Effector memory CD8-positive, alpha-beta T cell (primary cell): ENCODE measurements at regions not wholly inside any gene's neighbourhood (a gene's known extent, or its start where the extent isn't known, plus 50 kb on each side); places are given as distances from the start of the nearest gene placed in this dataset.
"Not testable (repeated sequence)": the region's sequence is repeated elsewhere in the genome, so short reads cannot be mapped to it uniquely, and the experiment has no call there.

Source experiments
- ATAC-seq: fragments of 150-1000 bp; cut with Tn5 transposase; replicated peaks from 2 replicates; pipeline ENCODE4 v1.10.0; 2021; ENCODE audit warnings: mild to moderate bottlenecking, moderate library complexity
- DNase-seq, 3 experiments: peaks; one replicate each; pipeline ENCODE4 v3.0.0; 2021
- H3K27ac Mint-ChIP-seq, 2 donors: one replicate each; pipeline ENCODE4 v1.8.0; 2022; ENCODE audit warnings: mild to moderate bottlenecking in 2 of 2, mixed read lengths in 2 of 2, moderate library complexity in 2 of 2
- H3K27me3 Mint-ChIP-seq, 2 donors: one replicate each; pipeline ENCODE4 v1.8.0; 2022; ENCODE audit warnings: mixed read lengths in 2 of 2
- H3K36me3 Mint-ChIP-seq: one replicate; pipeline ENCODE4 v1.8.0; 2022; ENCODE audit warnings: mild to moderate bottlenecking, moderate library complexity, mixed read lengths; ENCODE audit not compliant: insufficient read depth
- H3K4me1 Mint-ChIP-seq, 2 donors: one replicate each; pipeline ENCODE4 v1.8.0; 2022; ENCODE audit warnings: low read depth in 2 of 2, mixed read lengths in 2 of 2
- H3K4me3 Mint-ChIP-seq, 2 donors: one replicate each; pipeline ENCODE4 v1.8.0; 2022; ENCODE audit warnings: mild to moderate bottlenecking in 2 of 2, mixed read lengths in 2 of 2, moderate library complexity in 2 of 2
- H3K9me3 Mint-ChIP-seq, 2 donors: one replicate each; pipeline ENCODE4 v1.8.0; 2022; ENCODE audit warnings: mixed read lengths in 2 of 2

DNA sequence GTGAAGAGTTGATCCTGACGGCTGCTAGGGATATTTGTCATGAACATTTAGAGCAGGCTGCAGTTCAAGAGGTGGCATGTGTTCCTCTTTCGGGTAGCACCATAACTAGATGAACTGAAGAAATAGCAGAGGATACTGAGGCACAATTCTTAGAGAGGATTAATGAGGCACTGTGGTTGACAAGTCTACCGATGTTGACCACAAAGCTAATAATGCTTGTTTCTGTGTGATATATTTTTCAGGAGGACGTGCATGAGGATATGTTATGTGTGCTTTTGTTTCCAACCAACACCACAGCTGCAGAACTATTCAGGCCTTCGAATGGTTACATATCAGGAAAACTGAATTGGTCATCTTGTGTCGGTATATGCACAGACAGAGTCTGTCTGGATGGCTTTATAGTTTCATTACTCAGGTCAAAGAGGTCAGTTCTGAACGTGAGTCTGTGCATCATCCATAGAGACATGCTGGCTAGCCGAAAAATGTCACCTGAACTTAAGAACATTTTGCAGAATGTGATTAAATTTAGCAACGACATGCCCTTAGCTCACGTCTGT is 210.1 kb upstream of the IRS2 start:
- H3K4me1 Mint-ChIP-seq = no peaks in the 10 kb centered on the region
- ATAC-seq (no peak), DNase-seq (no peak)
- peaks cover 0 to 6% of the 10 kb centered on the region in 2 donors for H3K9me3 Mint-ChIP-seq
- no peak overlapping the region for H3K4me3 Mint-ChIP-seq
- no peaks in the 10 kb centered on the region for H3K27me3 Mint-ChIP-seq
- H3K36me3 Mint-ChIP-seq = no peaks in the 10 kb centered on the region
- H3K27ac Mint-ChIP-seq = no peak overlapping the region

DNA sequence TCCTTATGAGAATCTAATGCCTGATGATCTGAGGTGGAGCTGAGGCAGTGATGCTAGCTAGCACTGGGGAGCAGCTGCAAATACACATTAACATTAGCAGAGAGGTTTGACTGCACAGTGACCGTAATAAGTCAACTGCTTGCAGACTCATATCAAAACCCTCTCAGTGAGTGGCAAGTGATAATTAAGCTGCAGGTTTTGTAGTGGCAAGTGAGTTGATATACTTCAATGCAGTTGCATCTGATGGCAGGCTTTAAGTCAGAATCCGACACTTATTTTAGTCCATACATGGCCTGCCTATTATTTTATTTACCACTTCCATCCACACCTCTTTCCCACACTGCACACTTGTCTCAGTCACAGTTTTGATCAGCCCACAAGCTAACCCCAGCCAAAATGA is 209.2 kb upstream of the IRS2 start:
- Mint-ChIP-seq H3K36me3 (no peaks in the 10 kb centered on the region), H3K9me3 (peaks cover 0 to 6% of the 10 kb centered on the region in 2 donors), H3K27me3 (no peaks in the 10 kb centered on the region), H3K4me3 (no peak overlapping the region), H3K4me1 (no peaks in the 10 kb centered on the region), H3K27ac (no peak overlapping the region)
- ATAC-seq = no peak
- DNase-seq = no peak

DNA sequence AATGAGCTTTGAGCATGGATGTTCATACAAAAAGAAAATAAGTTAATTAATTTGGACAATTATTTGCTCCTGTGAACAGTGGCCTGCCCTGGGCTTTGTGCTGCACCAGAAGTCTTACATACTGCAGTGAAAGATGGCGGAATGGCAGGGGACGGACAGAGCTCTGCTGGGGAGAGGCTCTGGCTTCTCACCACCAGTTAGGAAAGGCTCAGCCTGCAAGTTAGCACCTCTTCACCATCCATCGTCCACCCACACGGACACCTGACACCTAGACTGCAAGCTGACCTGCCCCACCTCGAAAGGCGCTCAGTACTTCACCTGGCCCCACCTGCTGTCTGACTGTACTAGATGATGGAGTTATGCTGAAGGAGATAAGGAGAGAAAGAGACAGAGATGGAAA is 203.9 kb upstream of the IRS2 start:
- Mint-ChIP-seq H3K27ac (no peak overlapping the region), H3K4me3 (no peak overlapping the region), H3K4me1 (no peaks in the 10 kb centered on the region), H3K27me3 (no peaks in the 10 kb centered on the region), H3K9me3 (peaks cover 9 to 12% of the 10 kb centered on the region in 2 donors), H3K36me3 (no peaks in the 10 kb centered on the region)
- no peak for DNase-seq
- ATAC-seq = no peak

DNA sequence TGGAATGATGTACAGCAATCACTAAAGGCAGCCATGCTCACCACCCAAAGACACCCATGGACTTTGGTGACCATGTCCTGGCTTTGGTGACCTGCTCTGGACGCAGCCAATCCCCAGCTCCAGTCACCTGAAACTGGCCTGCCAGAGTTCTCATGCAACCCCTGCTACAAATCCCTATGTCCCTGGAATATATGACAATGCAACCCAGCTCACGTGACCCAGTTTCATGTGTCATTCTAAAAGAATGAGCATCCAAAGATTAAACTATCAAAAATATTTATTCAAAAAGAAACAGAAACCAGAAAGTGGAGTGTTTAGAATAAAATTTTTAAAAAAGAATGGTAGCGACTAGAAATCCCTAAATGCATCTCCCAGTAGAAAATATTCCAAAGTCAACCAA is 203.3 kb upstream of the IRS2 start:
- DNase-seq (no peak), ATAC-seq (no peak)

DNA sequence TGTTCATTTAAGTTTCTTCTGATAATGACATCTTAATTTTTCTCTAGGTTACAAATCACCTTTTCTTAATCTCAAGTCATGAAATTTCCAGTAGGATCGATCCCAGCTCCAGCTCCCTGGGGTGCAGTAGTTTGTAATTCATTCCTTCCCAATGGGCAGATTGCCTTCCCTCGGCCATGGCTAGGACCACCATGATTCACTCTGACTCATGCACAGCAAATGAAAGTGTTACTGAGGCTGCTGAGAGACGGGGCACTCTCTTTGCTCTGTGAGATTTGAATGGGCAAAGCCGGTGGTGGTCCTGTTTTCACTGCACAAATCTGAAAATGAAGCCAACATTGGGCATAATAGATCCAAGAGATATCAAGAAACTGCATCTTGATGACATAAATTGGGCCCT is 202.8 kb upstream of the IRS2 start:
- no peak for ATAC-seq
- no peak for DNase-seq

More for the DNA sequence above, 203.3 kb upstream of the IRS2 start:
- Mint-ChIP-seq H3K27ac (no peak overlapping the region), H3K4me1 (no peaks in the 10 kb centered on the region), H3K9me3 (peaks cover 9 to 12% of the 10 kb centered on the region in 2 donors), H3K4me3 (no peak overlapping the region), H3K36me3 (no peaks in the 10 kb centered on the region), H3K27me3 (no peaks in the 10 kb centered on the region)

DNA sequence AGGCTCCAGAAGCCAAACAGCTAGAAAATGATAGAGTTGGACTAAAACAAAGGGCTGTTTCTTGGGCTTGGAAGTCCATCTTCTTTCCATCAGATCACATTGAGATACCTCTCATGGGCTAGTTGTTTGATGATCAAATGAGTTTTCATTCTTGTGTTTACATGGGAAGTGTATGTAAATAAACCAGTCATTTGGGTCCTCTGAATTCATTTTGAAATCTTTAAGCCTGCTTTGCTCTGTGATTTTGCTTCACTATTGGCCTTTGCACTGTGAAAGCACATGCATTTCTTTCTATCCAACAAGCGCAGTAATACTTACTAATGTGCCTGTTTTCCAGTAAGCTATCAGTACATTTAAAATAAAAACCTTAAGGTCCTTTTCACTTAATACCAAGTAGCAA is 200.5 kb upstream of the IRS2 start:
- no peak for ATAC-seq
- H3K36me3 Mint-ChIP-seq = no peaks in the 10 kb centered on the region
- H3K9me3 Mint-ChIP-seq = peaks cover 6 to 9% of the 10 kb centered on the region in 2 donors
- H3K27me3 Mint-ChIP-seq = peaks cover 0 to 6% of the 10 kb centered on the region in 2 donors
- H3K4me3 Mint-ChIP-seq = no peak overlapping the region
- no peak overlapping the region for H3K27ac Mint-ChIP-seq
- no peak for DNase-seq
- no peaks in the 10 kb centered on the region for H3K4me1 Mint-ChIP-seq

More for the DNA sequence above, 202.8 kb upstream of the IRS2 start:
- Mint-ChIP-seq H3K27ac (no peak overlapping the region), H3K4me1 (no peaks in the 10 kb centered on the region), H3K4me3 (no peak overlapping the region), H3K9me3 (peaks cover 9 to 12% of the 10 kb centered on the region in 2 donors), H3K36me3 (no peaks in the 10 kb centered on the region), H3K27me3 (no peaks in the 10 kb centered on the region)

DNA sequence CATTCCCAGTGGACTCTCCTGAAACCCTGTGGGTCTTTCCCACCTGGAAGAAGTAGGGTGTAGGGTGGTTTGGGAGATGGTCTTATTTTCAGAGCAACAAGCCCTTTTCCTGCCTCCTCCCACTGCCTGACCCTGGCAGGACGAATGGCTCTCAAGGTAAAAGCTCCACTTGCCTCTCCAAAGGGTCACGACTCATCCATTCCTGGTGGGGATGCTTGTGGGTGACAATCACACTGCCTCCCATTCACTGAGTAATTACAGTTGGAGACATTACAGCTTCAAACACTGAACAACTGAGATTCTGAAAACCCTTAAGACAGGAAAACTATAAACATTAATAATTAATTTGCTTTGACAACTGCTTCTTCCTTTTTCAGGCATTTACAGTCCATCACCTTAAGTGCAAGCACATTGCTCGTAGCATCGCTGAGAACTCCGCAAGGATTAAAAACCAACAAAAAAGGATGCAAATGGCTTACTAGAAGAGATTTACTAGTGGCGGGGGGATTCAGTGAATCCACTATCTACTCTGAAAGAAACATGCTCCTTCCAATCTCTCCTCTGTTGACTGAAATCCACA is 199.6 kb upstream of the IRS2 start:
- Mint-ChIP-seq H3K27ac (no peak overlapping the region), H3K9me3 (peaks cover 6 to 9% of the 10 kb centered on the region in 2 donors), H3K27me3 (peaks cover 0 to 6% of the 10 kb centered on the region in 2 donors), H3K36me3 (no peaks in the 10 kb centered on the region), H3K4me3 (no peak overlapping the region), H3K4me1 (no peaks in the 10 kb centered on the region)
- no peak for ATAC-seq
- DNase-seq = no peak

DNA sequence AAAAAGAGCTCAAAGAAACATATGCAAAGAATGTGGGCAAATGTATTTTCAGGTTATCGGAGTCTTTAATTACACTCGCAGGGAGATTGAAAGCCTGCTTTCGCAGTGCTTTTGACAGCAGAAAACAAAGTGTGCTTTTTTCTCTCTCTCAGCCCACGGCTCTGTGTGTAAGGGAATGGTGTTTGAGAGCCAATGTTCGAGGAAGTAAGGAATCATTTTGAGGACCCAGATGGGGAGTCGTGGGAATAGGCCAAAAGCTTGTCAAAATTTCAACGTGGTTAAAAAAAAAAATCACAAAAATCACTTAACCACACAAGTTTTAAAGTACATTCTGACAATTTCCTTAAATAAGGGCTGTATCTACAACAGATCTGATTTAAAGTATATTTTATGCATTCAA is 197.1 kb upstream of the IRS2 start:
- no peaks in the 10 kb centered on the region for H3K4me1 Mint-ChIP-seq
- H3K27ac Mint-ChIP-seq = no peak overlapping the region
- no peaks in the 10 kb centered on the region for H3K36me3 Mint-ChIP-seq
- DNase-seq (no peak), ATAC-seq (no peak)
- H3K4me3 Mint-ChIP-seq = no peak overlapping the region
- peaks cover 6 to 9% of the 10 kb centered on the region in 2 donors for H3K9me3 Mint-ChIP-seq
- peaks cover 0 to 6% of the 10 kb centered on the region in 2 donors for H3K27me3 Mint-ChIP-seq

DNA sequence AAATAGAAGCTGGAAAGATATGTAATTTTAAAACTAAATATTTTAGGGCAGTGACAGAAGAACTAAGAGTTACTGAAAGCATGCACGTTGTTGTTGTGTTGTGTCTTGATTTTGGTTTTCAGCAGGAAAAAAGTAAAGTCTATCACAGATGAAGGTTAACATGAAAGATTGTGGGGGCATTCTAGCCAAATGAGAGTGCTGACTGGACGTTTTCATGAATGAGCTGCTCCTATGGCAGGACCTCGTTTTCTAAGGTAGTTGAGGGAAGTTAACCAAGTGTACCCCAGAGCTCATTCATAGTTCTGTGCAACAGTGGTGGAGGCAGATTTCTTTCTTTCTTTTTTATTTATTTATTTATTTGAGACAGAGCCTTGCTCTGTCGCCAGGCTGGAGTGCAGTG is 194.6 kb upstream of the IRS2 start:
- H3K36me3 Mint-ChIP-seq = no peaks in the 10 kb centered on the region
- H3K27ac Mint-ChIP-seq = no peak overlapping the region
- no peaks in the 10 kb centered on the region for H3K4me1 Mint-ChIP-seq
- peaks cover 0 to 14% of the 10 kb centered on the region in 2 donors for H3K27me3 Mint-ChIP-seq
- DNase-seq (no peak), ATAC-seq (no peak)
- no peak overlapping the region for H3K4me3 Mint-ChIP-seq
- H3K9me3 Mint-ChIP-seq = no peaks in the 10 kb centered on the region

DNA sequence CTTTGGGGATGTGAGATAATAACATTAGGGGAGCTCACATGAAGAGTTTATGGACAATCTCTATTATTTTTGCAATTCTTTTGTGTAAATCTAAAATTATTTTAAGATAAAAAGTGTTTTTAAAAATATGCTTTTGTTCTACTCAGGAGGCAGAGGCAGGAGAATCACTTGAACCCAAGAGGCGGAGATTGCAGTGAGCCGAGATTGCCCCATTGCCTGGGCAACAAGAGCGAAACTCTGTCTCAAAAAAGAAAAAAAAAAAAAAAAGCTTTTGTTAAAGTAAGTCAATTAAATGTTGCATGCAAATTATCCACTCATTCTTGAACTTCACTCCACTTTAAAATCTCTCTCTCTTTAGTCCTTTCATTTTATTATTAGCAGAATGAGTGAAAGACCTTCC is 193.3 kb upstream of the IRS2 start:
- H3K9me3 Mint-ChIP-seq, H3K4me1 Mint-ChIP-seq, H3K36me3 Mint-ChIP-seq, H3K4me3 Mint-ChIP-seq, H3K27ac Mint-ChIP-seq, DNase-seq, ATAC-seq: not testable (repeated sequence)
- peaks cover 0 to 14% of the 10 kb centered on the region in 2 donors for H3K27me3 Mint-ChIP-seq

DNA sequence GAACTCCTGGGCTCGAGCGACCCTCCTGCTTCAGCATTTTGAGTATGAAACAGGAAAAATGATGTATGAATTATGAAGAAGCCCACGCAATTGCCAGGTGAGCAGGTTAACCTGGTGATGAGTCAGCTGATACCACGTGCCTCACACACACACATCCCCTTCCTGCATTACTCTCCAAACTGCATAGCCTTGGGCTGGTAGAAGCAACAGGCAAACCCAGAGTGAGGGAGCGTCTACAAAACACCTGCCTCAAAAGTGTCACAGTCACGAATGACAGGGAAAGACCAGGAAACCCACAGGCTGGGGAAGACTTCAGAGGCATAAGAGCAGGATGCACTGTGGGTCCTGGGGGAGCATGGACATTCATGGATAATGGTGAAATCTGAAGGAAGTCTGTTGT is 192.8 kb upstream of the IRS2 start:
- no peak for ATAC-seq
- Mint-ChIP-seq H3K36me3 (no peaks in the 10 kb centered on the region), H3K4me1 (no peaks in the 10 kb centered on the region), H3K27ac (no peak overlapping the region), H3K27me3 (peaks cover 0 to 14% of the 10 kb centered on the region in 2 donors), H3K9me3 (peaks cover 0 to 1% of the 10 kb centered on the region in 2 donors), H3K4me3 (no peak overlapping the region)
- no peak for DNase-seq

DNA sequence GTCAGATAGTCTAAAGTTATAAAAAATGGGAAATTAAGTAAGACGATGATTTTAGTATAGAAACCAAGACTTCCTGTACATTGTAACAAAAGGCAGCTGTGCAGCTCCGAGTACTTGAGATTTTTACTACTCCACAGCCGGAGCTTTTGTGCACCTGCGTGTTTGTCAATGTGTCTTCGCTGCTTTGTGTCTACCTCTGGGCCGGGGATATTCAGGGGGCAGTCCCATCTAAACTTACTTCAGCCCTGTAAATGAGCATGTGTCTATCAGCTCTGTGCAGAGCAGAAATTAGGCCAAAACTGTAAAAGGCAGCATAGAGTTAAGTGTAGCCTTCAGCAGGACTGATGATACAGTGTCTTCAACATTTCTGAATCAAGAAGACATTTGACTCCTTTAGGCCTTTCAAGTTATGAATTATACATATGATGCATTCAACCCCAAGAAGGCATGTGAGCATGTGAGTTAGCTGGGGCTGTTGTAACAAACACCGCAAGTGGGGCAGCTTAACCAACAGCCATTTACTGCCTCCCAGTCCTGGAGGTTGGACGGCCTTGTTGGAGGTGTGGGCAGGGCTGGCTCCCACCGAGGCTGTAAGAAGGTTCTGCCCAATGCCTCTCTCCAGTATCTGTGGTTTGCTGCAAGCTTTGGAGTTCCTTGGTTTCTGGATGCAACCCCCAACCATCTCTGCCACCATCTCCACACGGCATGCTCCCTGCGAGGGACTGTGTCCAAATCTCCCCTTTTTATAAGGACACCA is 191.0 kb upstream of the IRS2 start:
- Mint-ChIP-seq H3K27ac (no peak overlapping the region), H3K4me3 (no peak overlapping the region), H3K27me3 (peaks cover 0 to 8% of the 10 kb centered on the region in 2 donors), H3K4me1 (no peaks in the 10 kb centered on the region), H3K9me3 (peaks cover 1 to 7% of the 10 kb centered on the region in 2 donors), H3K36me3 (no peaks in the 10 kb centered on the region)
- ATAC-seq (no peak), DNase-seq (no peak)

DNA sequence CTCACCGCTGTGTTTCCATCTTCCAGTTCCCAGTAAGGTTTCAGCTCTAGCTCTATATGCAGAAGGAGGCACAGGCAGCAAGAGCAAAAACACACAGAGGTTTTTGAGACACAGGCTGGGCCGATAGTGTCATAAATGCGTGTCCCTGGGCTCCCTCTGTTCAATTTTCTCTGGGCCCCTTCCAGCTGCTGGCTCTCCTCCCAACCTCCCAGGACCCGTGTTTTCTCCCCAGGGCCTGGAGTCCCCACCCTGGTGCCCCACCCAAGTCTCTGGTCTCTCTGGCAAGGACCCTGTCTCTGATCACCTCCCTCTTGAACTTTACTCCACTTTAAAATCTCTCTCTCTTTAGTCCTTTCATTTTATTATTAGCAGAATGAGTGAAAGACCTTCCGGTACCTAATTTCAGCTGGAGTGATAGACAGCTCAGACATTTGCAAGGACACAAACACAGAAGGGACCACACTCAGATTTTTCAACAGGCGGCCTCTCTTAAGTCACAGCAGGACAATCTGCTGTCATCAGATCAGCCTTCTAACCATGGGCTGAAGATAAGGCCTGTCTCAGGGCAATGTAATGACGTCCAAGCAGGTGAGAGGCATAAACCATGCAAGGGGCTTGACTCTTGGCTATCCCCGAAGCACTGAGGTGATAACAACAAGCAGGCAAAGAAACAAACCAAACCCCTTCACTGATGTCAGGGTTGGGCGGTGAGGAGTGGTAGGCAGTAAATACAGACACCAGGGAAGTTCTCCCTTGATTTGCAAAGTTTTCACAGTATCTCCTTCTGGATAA is 190.0 kb upstream of the IRS2 start:
- Mint-ChIP-seq H3K4me3 (no peak overlapping the region), H3K36me3 (no peaks in the 10 kb centered on the region), H3K9me3 (peaks cover 1 to 7% of the 10 kb centered on the region in 2 donors), H3K4me1 (no peaks in the 10 kb centered on the region), H3K27me3 (peaks cover 0 to 8% of the 10 kb centered on the region in 2 donors), H3K27ac (no peak overlapping the region)
- ATAC-seq (no peak), DNase-seq (no peak)
